Activated CD4-positive, alpha-beta T cell treated with anti-CD3 and anti-CD28 coated beads, Interleukin-2, amount 50 U/mL, for 48 hours (primary cell): ENCODE measurements at regions not wholly inside any gene's neighbourhood (a gene's known extent, or its start where the extent isn't known, plus 50 kb on each side); places are given as distances from the start of the nearest gene placed in this dataset.
"Not testable (repeated sequence)": the region's sequence is repeated elsewhere in the genome, so short reads cannot be mapped to it uniquely, and the experiment has no call there.

Experiments
- DNase-seq, 2 experiments: peaks; one replicate each; pipeline ENCODE4 v3.0.0-alpha.2; 2020

DNA sequence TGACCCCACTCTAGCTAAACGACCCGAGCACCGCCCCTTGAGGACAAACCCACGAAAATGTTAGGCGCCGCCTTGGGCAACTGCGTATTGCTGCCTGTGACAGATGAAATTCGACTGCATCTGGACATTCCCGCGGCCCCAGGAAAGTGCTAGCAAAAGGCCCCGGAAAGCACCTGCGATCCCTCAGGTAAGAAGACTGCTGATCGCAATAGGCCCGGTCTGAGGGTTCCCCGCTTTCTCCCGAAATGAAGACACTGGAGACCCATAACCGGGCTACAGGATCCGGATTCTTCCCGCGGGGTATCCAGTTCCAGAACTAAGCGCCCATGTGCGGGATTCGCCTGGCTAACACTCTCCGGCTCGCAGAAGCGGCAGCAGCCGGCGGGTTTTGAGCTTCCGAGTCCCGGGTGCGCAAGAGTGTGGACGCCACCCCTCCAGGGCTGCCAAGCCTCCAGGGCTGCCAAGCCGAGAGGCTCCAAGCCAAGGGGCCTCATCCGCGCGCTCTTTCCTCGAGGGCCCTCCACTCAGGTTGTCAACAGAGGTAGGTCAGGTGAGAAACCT is 157.9 kb upstream of the NBPF11 start:
- DNase-seq, result no peak

DNA sequence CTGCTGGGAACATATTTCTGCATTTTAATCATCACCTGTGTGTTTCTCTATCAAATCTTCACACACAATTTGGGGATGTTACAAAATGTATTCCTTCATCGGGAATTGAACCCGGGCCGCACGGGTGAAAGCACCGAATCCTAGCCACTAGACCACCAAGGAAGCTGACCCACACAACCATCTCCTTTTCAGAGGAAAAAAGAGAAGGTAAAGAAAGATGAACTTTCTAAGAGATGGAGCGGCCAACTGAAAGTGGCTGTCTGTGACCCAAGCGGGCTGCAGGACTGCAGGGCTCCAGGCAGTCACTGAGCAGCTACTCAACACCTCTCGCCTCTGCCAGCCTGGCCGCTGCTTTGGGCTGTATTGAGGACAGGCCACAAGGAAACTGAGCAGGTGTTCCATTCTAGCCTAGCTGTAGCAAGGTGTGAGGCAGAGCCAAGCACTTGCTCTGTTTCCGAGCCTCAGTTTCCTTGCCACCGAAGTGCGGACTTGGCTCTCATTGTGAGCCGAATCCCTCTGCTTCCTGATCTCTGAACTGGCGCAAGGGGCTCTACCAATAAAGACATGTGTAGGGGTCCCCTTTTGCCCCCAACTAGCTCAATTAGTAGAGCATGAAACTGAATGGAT is 156.9 kb upstream of the NBPF11 start:
- no peak for DNase-seq

DNA sequence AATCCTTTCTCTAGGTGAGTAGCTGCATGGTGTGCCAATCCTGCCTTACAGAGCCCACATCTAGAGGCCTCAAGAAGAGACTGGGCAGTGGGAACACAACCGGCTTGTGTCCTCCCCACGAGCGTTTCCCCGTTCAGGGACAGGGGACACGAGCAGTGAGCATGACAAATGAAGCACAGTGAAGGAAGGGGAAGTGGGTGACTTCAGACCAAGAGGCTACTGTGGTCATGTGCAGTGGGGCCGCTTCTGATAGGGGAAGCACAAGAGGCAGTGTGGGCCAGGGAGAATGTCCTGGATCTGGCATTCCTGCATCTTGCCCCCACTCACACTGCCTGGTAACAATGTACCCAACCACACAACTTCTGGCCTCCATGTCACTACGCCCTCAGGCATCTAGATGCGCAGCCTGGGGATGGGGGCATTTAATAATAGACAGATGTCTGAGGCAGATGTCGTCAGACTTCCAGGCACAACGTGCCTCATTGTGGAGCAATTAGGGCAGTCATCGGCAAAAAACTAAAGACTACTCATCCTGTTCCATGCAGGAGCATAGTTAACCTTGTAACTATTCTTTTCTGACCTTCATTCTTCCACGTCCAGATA is 155.6 kb upstream of the NBPF11 start:
- no peak for DNase-seq

DNA sequence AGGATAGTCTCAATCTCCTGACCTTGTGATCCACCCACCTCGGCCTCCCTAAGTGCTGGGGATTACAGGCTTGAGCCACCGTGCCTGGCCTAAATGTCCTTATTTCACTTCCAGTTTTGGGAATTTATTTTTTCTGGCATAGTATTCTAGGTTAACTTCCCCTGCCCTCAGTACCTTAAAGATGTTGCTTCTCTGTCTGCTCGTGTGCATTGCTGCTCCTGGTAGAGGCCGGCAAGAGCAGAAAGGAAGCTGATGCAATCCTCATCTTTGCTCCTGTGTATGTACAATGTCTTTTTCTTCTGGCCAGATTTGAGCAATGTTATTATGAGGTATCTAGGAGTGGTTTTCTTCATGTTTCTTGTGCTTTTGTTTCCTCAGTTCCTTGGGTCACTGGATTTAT is 152.9 kb upstream of the NBPF11 start:
- DNase-seq, result not testable (repeated sequence)

DNA sequence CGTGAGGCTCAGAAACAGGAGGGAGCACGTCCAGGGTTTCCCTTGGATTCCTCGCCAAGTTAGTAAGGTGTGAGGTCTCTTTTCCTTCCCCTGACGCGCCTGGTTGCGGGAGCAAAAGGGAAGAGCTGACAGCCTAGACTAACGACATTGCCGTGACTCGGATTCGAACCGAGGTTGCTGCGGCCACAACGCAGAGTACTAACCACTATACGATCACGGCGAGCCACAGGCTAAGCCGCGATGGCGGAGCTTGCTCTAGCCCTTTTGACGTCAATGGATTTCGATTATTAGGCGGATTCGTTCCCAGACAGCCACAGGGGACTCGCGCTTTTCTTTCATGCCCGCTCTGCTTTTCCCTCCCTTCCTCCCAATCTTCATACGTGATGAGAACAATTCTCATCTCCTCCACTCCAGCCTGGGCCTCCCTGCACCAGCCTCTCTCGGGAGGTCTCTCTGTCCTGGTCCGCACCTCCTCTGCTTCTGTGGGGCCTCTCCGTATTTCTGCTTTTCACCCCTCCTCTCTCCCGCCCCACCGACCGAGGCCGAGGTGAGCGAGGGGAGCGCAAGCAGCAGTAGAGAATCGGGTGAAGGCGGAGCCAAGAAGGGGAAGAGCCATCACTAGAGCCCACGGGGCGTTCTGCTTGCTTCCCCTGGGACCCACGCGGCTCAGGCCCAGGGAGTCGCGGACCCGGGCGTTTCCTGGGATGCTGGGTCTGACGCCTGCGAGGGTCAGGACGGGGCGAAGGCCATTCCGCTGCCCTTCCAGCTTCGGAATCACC is 150.7 kb upstream of the NBPF11 start:
- peak; percentile 80 to 86 for DNase-seq

DNA sequence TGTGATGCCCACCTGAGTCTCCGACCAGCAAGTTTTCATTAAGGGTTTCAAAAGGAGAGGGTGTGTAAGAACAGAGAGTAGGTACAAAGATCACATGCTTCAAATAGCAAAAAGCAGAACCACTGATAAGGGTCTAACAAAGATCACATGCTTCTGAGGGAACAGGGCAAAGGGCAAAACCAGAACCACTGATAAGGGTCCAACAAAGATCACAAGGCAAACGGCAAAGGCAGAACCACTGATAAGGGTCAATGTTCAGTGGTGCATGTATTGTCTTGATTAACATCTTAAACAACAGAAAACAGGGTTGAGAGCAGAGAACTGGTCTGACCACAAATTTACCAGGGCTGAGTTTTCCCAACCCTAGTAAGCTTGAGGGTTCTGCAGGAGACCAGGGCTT is 145.8 kb upstream of the NBPF11 start:
- not testable (repeated sequence) for DNase-seq

DNA sequence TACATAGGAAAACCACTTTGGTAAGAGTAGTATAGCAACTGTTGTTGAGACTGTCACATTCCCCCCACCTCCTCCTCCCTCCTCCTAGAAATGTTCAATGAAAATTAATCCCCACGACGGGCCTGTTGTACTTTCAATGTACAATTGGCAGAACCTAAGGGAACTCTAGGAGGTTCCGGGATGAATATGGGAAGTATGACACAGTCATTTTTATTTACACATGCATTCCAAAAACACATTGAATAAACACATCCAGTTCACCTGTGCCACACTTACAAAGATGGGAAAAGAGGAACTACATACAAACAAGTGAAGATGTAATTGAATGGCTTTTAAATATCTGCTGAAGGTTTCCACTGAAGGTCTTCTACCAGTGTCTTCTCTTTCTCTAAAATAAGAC is 144.4 kb upstream of the NBPF11 start:
- DNase-seq, result no peak

DNA sequence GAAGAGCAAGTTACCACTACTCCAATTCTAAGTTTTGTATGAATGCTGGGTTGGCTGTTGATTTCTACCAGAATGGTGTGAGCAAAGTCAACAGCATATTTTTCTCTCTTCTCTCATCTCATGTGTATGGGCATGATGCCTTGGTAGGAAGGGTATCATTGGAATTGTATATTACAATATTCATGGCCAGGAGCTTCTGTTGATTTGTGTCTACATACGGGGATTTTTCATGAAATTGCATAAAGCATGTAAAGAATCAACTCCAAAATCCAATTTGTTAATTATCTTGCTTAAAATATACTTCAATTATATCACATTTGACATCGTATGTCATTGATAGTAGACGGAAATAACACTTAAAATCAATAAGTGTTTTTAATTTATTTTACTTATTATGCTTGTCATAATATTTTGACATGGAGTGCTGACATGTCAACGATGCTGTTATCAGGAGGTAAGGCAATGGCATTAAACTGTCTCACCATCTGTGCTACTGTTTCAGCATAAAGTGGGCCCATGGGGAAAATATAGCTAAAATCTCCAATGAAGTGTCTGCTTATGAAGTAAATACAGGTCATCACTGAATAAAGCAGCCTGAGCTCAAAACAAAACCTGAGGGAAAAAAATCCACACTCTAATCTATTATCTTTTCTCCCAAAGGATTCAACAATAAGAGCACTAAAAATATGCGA is 142.2 kb upstream of the NBPF11 start:
- DNase-seq, result no peak

DNA sequence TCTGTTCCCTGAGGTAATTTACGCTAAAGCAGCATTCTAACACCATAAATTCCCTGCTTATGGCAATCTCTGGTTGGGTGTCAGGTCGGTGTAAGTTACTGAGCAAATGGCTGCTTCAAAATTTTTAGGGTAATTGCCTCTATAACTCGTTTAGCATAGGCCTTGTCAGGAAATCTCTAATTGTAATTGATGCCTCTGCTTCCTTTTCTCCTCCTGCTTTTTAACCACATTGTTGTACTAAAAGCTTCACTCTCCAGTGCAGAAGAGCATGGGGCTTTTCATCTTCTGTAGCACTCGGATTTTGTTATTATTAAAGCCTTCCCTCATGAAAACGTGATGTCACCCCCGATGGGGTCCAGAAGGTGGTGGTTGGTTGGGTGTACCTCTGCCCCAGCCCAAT is 141.6 kb upstream of the NBPF11 start:
- no peak for DNase-seq

DNA sequence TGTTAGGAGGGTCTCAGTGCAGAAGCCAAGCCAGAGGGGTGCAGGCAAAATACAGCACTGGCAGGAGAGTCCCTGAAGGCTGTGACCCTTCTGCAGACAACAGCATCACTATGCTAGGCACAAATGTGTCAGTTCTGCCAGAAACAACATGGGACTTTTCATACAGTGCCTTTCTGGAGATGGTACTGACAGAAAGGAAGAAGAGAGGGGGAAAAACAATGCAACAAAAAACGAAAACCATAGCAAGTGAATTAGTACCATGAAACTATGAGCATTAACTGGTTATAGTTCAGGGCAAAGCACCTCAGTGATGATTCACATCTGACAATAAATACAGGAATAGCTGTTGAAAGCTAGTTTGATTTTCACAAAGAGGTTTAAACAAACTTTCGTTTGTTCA is 140.8 kb upstream of the NBPF11 start:
- no peak for DNase-seq

DNA sequence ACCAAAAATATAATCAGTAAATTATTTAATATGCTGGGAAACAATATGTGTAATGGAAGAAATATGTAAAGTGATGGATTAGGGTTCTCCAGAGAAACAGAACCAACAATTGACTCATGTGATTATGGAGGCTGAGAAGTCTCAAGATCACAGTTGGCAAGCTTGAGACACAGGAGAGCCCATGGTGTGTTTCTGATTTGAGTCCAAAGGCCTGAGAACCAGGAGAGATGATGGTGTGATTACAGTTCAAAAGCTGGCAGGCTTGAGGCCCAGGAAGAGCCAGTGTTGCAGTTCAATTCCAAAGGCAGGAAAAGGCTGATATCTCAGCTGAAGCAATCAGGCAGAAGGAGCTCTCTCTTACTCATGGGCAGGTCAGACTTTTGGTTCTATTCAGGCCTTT is 138.8 kb upstream of the NBPF11 start:
- no peak for DNase-seq

DNA sequence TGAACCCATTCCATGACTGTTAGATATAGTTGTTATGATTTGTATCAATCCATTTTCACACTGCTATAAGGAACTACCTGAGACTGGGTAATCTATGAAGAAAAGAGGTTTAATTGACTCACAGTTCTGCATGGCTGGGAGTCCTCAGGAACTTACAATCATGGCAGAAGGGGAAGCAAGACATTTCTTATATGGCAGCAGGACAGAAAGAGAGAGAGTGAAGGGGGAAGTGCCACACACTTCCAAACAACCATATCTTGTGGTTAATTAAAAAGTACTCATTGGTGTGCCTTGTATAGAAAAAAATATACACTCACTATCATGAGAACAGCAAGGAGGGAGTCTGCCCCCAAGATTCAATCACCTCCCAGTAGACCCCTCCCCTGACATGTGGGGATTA is 137.6 kb upstream of the NBPF11 start:
- no peak for DNase-seq

DNA sequence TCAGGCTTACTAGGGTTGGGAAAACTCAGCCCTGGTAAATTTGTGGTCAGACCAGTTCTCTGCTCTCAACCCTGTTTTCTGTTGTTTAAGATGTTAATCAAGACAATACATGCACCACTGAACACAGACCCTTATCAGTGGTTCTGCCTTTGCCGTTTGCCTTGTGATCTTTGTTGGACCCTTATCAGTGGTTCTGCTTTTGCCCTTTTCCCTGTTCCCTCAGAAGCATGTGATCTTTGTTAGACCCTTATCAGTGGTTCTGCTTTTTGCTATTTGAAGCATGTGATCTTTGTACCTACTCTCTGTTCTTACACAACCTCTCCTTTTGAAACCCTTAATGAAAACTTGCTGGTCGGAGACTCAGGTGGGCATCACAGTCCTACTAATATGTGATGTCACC is 133.9 kb upstream of the NBPF11 start:
- not testable (repeated sequence) for DNase-seq

DNA sequence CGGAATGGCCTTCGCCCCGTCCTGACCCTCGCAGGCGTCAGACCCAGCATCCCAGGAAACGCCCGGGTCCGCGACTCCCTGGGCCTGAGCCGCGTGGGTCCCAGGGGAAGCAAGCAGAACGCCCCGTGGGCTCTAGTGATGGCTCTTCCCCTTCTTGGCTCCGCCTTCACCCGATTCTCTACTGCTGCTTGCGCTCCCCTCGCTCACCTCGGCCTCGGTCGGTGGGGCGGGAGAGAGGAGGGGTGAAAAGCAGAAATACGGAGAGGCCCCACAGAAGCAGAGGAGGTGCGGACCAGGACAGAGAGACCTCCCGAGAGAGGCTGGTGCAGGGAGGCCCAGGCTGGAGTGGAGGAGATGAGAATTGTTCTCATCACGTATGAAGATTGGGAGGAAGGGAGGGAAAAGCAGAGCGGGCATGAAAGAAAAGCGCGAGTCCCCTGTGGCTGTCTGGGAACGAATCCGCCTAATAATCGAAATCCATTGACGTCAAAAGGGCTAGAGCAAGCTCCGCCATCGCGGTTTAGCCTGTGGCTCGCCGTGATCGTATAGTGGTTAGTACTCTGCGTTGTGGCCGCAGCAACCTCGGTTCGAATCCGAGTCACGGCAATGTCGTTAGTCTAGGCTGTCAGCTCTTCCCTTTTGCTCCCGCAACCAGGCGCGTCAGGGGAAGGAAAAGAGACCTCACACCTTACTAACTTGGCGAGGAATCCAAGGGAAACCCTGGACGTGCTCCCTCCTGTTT is 128.9 kb upstream of the NBPF11 start:
- DNase-seq, result not testable (repeated sequence)

DNA sequence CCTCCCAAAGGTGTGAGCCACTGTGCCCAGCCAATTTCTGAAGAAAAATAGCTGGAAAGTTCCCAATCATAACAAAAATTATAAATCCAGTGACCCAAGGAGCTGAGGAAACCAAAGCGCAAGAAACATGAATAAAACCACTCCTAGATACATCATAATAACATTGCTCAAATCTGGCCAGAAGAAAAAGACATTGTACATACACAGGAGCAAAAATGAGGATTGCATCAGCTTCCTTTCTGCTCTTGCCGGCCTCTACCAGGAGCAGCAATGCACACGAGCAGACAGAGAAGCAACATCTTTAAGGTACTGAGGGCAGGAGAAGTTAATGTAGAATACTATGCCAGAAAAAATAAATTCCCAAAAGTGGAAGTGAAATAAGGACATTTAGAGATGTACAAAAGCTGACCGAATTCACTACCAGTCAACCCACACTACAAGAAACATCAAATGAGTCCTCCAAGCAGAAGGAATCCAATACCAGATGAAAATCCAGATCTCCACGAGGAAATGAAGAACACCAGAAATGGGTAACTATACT is 127.0 kb upstream of the NBPF11 start:
- not testable (repeated sequence) for DNase-seq

DNA sequence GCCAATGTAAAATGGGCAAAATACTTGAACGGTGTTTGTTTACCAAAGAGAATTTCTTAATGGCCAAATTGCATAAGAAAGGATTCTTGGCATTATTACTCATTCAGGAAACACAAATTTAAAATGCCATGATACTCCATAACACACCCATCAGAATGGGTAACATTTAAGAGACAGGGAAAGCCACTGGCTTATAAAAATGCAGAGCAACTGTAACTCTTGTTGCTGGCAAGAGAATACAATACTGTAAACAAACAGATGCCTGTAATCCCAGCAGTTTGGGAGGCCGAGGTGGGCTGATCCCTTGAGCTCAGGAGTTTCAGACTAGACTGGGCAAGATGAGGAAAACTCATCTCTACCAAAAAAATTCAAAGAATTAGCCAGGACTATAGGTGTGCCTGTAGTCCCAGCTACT is 125.8 kb upstream of the NBPF11 start:
- DNase-seq, result not testable (repeated sequence)

DNA sequence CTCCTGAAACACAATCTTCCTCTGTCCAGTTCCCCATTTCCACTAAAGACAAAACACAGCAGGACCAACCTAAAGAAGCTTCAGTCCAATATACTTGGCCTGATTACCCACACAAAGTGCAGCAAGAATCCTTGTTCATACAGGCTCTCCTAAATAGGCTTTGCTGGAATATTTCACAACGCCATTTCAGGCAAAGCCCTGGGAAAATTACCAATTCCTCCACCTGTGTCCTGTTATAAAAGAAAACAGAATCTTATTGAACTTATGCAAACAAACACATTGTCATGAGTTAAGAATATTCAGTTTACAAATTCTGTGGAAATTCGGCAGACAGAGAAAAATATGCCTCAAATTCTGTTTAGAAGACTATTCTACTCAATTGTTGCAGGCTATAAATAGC is 115.0 kb upstream of the NBPF11 start:
- not testable (repeated sequence) for DNase-seq

DNA sequence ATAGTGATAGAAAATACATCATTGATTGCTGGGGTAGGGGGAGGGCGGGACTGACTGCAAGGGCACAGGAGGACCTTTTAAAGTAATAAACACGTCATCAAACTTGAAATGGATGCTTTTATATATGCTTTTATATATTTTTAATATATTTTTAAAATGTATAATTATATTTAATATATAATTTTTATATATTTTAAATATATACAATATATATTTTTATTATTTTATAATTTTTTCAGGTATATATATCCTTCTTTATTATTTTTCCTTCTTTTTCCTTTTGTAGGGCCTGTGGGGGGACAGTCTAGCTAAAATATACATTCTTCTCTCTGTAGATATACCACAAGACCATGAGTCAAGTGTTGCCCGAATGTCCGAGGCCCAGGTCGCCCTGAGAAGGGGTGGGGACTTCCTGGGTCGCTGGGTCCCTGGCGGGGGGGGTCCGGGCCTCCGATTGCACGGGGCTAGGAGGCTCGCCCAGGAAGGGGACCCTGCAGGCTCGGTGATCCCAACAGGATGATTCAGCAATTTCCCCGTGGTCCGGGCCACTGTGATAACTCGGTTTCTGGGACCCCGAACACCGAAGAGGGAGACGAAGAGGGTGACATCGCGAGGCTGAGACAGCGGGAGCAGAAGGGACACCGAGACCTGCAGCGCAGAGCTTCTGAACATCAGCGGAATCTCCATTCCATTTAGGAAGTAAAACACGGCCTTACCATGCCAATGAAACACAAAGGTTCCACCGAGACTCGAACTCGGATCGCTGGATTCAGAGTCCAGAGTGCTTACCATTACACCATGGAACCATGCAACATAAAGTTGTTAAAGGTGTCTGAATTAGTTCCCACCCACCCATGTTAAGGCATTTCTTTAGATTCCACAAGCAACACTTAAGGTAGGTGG is 112.5 kb upstream of the NBPF11 start:
- DNase-seq, result peak; percentile 31 to 38

DNA sequence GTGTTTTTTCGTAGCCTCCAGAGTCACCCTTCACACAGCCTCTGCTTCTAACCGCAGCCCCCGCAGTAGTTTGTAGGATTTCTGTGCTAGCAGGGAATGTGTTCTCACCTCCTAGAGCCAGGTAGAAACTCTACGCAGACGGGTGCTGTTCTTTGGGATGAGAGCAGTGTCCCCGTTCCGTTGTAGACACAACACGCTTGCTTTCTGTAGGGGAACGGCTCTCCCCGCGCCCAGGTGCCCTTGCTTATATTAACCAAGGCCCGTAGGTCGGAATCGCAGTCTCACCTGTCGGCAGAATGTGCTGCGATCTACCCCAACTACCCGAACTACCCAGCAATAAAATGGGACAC is 111.8 kb upstream of the NBPF11 start:
- no peak for DNase-seq

DNA sequence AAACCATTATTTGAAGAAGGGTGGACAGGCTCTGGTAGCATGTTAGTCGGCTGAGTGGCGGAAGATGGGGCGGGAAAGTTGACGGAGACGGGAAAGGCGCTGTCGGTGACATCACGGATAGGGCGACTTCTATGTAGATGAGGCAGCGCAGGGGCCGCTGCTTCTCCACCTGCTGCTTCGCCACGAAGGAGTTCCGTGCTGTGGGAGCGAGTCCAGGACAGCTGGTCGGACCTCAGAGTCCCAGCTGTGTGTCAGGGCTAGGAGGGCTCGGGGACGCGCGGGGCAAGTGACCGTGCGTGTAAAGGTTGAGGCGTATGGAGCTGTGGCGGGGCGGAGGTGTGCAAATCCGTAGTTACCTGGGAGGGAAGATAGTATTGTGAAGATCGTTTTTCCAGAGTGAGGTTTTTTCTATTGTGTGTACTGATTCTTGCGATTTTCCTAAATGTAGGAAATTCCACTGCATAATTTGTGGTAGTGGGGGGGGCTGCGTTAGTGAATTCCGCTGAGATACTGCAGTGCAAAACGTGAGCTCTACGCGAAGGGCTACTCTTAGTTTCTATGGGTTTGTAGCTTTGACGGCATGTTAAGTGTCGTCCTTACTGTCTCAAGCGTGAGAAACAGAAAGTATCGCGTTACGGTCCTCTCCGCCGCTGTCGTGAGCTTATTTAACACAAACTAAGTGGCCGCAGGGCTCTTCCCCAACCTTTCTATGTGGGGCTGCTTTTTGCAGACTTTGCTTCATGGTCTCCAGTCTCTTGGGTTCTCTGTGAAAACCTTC is 111.2 kb upstream of the NBPF11 start:
- DNase-seq, result peak; percentile 74 to 80
